Stomach (tissue), 4 donors: ENCODE measurements at regions not wholly inside any gene's neighbourhood (a gene's known extent, or its start where the extent isn't known, plus 50 kb on each side); places are given as distances from the start of the nearest gene placed in this dataset.

Experiments
- CTCF ChIP-seq, 7 experiments: fragments of 450-650 bp in 4 of 7; fragments of 200-600 bp in 3 of 7; sonication (generic) in 3 of 7; IDR thresholded peaks; one replicate each; pipeline ENCODE4 v1.5.1; 2016 to 2019; ENCODE audit warnings: antibody characterized with exemption in 7 of 7, control low read depth in 2 of 7, mild to moderate bottlenecking in 1 of 7
- EP300 ChIP-seq: sonication (generic); formaldehyde crosslinking; IDR thresholded peaks from one replicate; pipeline ENCODE4 v1.6.1; 2017; ENCODE audit warnings: antibody characterized with exemption
- POLR2A ChIP-seq, 4 donors: fragments of 450-650 bp; IDR thresholded peaks; one replicate each; pipeline ENCODE4 v1.6.1; 2016; ENCODE audit warnings: antibody characterized with exemption in 4 of 4, control low read depth in 2 of 4, mild to moderate bottlenecking in 1 of 4, moderate library complexity in 1 of 4
- POLR2AphosphoS5 ChIP-seq, 3 donors: sonication (generic); formaldehyde crosslinking; IDR thresholded peaks; one replicate each; pipeline ENCODE4 v1.6.1; 2016; ENCODE audit warnings: antibody characterized with exemption in 3 of 3

GRCh38 chr7:46259947-46260346 is 338.9 kb upstream of the IGFBP3 start:
- TF ChIP-seq POLR2A (IDR thresholded peaks at IDR 0.05): no peak
- TF ChIP-seq CTCF (IDR thresholded peaks at IDR 0.05): no peak
- no peak for TF ChIP-seq EP300
- no peak for TF ChIP-seq POLR2AphosphoS5 (IDR thresholded peaks at IDR 0.05)
